WERI-Rb-1 (cell line): ENCODE measurements at regions not wholly inside any gene's neighbourhood (a gene's known extent, or its start where the extent isn't known, plus 50 kb on each side); places are given as distances from the start of the nearest gene placed in this dataset.

ENCODE experiments used
- DNase-seq: peaks from one replicate; pipeline ENCODE4 v3.0.0-alpha.2; 2020
- H3K27ac ChIP-seq: fragments of 250-450 bp; sonication (Bioruptor Pico); 2 replicates; pipeline ENCODE4 v1.5.1; 2020; ENCODE audit warnings: mild to moderate bottlenecking, moderate library complexity
- H3K27me3 ChIP-seq: fragments of 250-450 bp; sonication (Bioruptor Pico); 2 replicates; pipeline ENCODE4 v1.5.1; 2021; ENCODE audit warnings: mild to moderate bottlenecking, low read depth, moderate library complexity; ENCODE audit not compliant: insufficient read depth, severe bottlenecking
- H3K36me3 ChIP-seq: fragments of 250-450 bp; sonication (Bioruptor Pico); 2 replicates; pipeline ENCODE4 v1.5.1; 2020; ENCODE audit warnings: mild to moderate bottlenecking, moderate library complexity
- H3K4me3 ChIP-seq: 2 replicates; pipeline ENCODE4 v1.5.1; 2011; ENCODE audit warnings: low read depth, mild to moderate bottlenecking, control low read depth, low read length
- H3K9me3 ChIP-seq: fragments of 250-450 bp; sonication (Bioruptor Pico); 2 replicates; pipeline ENCODE4 v1.5.1; 2021; ENCODE audit warnings: mild to moderate bottlenecking, moderate library complexity; ENCODE audit not compliant: severe bottlenecking
- TF ChIP-seq, protein P1 (sequence below): IDR thresholded peaks from 2 replicates; pipeline ENCODE4 v1.5.1; 2011; ENCODE audit warnings: low read depth, mild to moderate bottlenecking, control low read depth, inconsistent platforms, low read length

GRCh38 chr6:44047801-44048200 lies 79.5 kb downstream of the MRPL14 start:
- H3K36me3 ChIP-seq: no peaks in the 10 kb centered on the region
- H3K27ac ChIP-seq: no peak overlapping the region
- no peak for DNase-seq
- no peak overlapping the region for H3K4me3 ChIP-seq
- TF ChIP-seq, protein P1, sequence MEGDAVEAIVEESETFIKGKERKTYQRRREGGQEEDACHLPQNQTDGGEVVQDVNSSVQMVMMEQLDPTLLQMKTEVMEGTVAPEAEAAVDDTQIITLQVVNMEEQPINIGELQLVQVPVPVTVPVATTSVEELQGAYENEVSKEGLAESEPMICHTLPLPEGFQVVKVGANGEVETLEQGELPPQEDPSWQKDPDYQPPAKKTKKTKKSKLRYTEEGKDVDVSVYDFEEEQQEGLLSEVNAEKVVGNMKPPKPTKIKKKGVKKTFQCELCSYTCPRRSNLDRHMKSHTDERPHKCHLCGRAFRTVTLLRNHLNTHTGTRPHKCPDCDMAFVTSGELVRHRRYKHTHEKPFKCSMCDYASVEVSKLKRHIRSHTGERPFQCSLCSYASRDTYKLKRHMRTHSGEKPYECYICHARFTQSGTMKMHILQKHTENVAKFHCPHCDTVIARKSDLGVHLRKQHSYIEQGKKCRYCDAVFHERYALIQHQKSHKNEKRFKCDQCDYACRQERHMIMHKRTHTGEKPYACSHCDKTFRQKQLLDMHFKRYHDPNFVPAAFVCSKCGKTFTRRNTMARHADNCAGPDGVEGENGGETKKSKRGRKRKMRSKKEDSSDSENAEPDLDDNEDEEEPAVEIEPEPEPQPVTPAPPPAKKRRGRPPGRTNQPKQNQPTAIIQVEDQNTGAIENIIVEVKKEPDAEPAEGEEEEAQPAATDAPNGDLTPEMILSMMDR: no peak
- H3K9me3 ChIP-seq: no peaks in the 10 kb centered on the region
- H3K27me3 ChIP-seq: no peaks in the 10 kb centered on the region

- no peaks in the 10 kb centered on the region for H3K9me3 ChIP-seq
- no peak for DNase-seq
- no peak overlapping the region for H3K4me3 ChIP-seq
- TF ChIP-seq, protein P1: no peak
- H3K27ac ChIP-seq: no peak overlapping the region
- H3K27me3 ChIP-seq: no peaks in the 10 kb centered on the region
- no peaks in the 10 kb centered on the region for H3K36me3 ChIP-seq
Measured at GRCh38 chr6:44047179-44047546, 80.1 kb downstream of the MRPL14 start.

- DNase-seq: no peak
- no peaks in the 10 kb centered on the region for H3K36me3 ChIP-seq
- no peak overlapping the region for H3K4me3 ChIP-seq
- TF ChIP-seq, protein P1: no peak
- H3K27me3 ChIP-seq: no peaks in the 10 kb centered on the region
- no peak overlapping the region for H3K27ac ChIP-seq
- no peaks in the 10 kb centered on the region for H3K9me3 ChIP-seq
Measured at GRCh38 chr6:44046516-44047178, 80.6 kb downstream of the MRPL14 start.

- no peaks in the 10 kb centered on the region for H3K9me3 ChIP-seq
- no peaks in the 10 kb centered on the region for H3K27me3 ChIP-seq
- H3K4me3 ChIP-seq: no peak overlapping the region
- no peaks in the 10 kb centered on the region for H3K36me3 ChIP-seq
- no peak overlapping the region for H3K27ac ChIP-seq
- DNase-seq: no peak
- TF ChIP-seq, protein P1: no peak
Measured at GRCh38 chr6:44045672-44046015, 81.6 kb downstream of the MRPL14 start.

- Histone ChIP-seq H3K4me3 (no peak overlapping the region), H3K27me3 (no peaks in the 10 kb centered on the region), H3K36me3 (no peaks in the 10 kb centered on the region), H3K27ac (no peak overlapping the region), H3K9me3 (no peaks in the 10 kb centered on the region)
- DNase-seq: no peak
- TF ChIP-seq, protein P1: no peak
Measured at GRCh38 chr6:44044940-44045671, 82.1 kb downstream of the MRPL14 start.

DNA sequence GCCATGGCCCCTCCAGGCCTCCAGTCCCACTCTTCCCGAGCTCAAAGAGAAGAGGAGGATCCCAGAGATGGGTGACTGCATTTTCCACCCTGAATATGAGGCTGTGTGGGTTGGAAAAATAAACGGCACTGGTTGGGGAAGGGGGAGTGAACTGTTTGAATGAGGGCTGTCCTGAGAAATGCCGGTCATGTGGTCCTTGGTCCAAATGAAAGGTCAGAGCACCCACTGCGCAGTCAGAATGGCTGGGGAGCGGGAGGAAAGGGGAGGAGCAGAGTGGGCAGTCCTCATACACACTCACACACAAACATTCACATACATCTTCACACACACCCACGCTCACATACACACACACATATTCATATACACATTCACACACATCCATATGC lies 83.1 kb downstream of the MRPL14 start:
- Histone ChIP-seq H3K9me3 (no peaks in the 10 kb centered on the region), H3K27me3 (no peaks in the 10 kb centered on the region), H3K4me3 (no peak overlapping the region), H3K36me3 (no peaks in the 10 kb centered on the region), H3K27ac (no peak overlapping the region)
- DNase-seq: no peak
- TF ChIP-seq, protein P1: no peak
